ENCODE measurements at regions not wholly inside any gene's neighbourhood (a gene's known extent, or its start where the extent isn't known, plus 50 kb on each side); places are given as distances from the start of the nearest gene placed in this dataset.
"Not testable (repeated sequence)": the region's sequence is repeated elsewhere in the genome, so short reads cannot be mapped to it uniquely, and the experiment has no call there.

GRCh38 chr11:38839071-38839470 lies 2241.0 kb upstream of the RAG2 start:
- FAIRE-seq: no peak
- no peak for DNase-seq (ENCODE audit: insufficient read length)
- no peak for TF ChIP-seq POLR2A (IDR thresholded peaks at IDR 0.05; ENCODE audit: low read depth, low read length)
- TF ChIP-seq POLR2AphosphoS5 (IDR thresholded peaks at IDR 0.05; ENCODE audit: low read depth, low read length): no peak
- TF ChIP-seq TAF1 (IDR thresholded peaks at IDR 0.05; ENCODE audit: borderline replicate concordance, low read depth, low read length): no peak

- no peak for DNase-seq (ENCODE audit: insufficient read length)
- TF ChIP-seq POLR2AphosphoS5 (IDR thresholded peaks at IDR 0.05; ENCODE audit: low read depth, low read length) (no peak), TAF1 (IDR thresholded peaks at IDR 0.05; ENCODE audit: borderline replicate concordance, low read depth, low read length) (no peak), POLR2A (IDR thresholded peaks at IDR 0.05; ENCODE audit: low read depth, low read length) (no peak)
- no peak for FAIRE-seq
Observed at GRCh38 chr11:38835966-38836365, 2237.9 kb upstream of the RAG2 start.

- no peak for DNase-seq (ENCODE audit: insufficient read length)
- no peak for FAIRE-seq
- TF ChIP-seq POLR2AphosphoS5 (IDR thresholded peaks at IDR 0.05; ENCODE audit: low read depth, low read length) (no peak), TAF1 (IDR thresholded peaks at IDR 0.05; ENCODE audit: borderline replicate concordance, low read depth, low read length) (no peak)
Observed at GRCh38 chr11:38824573-38824972, 2226.5 kb upstream of the RAG2 start.

DNA sequence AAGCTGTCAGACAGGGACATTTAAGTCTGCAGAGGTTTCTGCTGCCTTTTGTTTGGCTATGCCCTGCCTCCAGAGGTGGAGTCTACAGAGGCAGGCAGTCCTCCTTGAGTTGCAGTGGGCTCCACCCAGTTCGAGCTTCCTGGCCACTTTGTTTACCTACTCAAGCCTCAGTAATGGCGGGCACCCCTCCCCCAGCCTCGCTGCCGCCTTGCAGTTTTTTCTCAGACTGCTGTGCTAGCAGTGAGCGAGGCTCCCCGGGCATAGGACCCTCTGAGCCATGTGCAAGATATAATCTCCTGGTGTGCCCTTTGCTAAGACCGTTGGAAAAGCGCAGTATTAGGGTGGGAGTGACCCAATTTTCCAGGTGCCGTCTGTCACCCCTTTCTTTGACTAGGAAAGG lies 2223.8 kb upstream of the RAG2 start:
- FAIRE-seq; DNase-seq (ENCODE audit: insufficient read length): not testable (repeated sequence)

DNA sequence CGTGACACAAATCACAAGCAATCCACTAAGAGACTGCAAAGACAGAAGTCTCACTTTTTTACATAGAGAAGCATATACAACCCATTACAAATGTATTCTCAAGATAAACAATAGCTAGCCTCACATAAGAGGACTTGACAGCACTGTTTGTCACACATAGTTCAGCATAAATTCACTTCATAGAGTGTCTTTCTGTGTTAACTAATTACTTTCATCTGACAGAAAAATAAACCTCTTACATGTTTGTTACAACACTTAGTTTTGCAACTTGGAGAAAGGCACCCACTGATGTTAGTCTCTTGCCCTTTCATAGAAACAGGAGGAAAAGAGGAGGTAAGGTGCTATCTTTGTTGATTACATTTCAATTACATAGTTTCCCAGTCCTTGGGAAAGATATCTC lies 2221.9 kb upstream of the RAG2 start:
- TF ChIP-seq POLR2A (IDR thresholded peaks at IDR 0.05; ENCODE audit: low read depth, low read length) (no peak), POLR2AphosphoS5 (IDR thresholded peaks at IDR 0.05; ENCODE audit: low read depth, low read length) (no peak), TAF1 (IDR thresholded peaks at IDR 0.05; ENCODE audit: borderline replicate concordance, low read depth, low read length) (no peak)
- DNase-seq (ENCODE audit: insufficient read length): no peak
- no peak for FAIRE-seq

GRCh38 chr11:38818720-38819119 lies 2220.7 kb upstream of the RAG2 start:
- no peak for TF ChIP-seq TAF1 (IDR thresholded peaks at IDR 0.05; ENCODE audit: borderline replicate concordance, low read depth, low read length)
- TF ChIP-seq POLR2A (IDR thresholded peaks at IDR 0.05; ENCODE audit: low read depth, low read length): no peak
- TF ChIP-seq POLR2AphosphoS5 (IDR thresholded peaks at IDR 0.05; ENCODE audit: low read depth, low read length): no peak
- DNase-seq (ENCODE audit: insufficient read length) (no peak), FAIRE-seq (no peak)

DNA sequence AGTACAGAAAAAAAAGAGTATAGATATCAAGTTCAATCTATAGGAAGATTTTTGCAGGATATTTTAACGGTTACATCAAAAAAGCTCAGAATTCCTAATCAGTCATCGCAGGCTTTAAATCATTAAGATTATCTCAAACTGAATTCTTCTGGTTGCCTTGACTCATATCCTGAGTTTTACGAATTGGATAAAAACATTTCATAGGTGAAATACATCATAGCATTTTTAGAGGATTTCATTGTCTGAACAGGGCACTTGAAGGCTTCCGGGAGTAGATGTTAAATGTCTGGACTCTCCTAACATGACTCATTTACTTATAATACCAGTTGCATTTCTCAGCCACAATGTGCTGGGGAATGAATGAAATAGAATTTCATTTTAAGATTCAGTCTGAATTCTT lies 2216.6 kb upstream of the RAG2 start:
- FAIRE-seq: no peak
- TF ChIP-seq POLR2AphosphoS5 (IDR thresholded peaks at IDR 0.05; ENCODE audit: low read depth, low read length): no peak
- no peak for TF ChIP-seq POLR2A (IDR thresholded peaks at IDR 0.05; ENCODE audit: low read depth, low read length)
- no peak for TF ChIP-seq TAF1 (IDR thresholded peaks at IDR 0.05; ENCODE audit: borderline replicate concordance, low read depth, low read length)
- no peak for DNase-seq (ENCODE audit: insufficient read length)

DNA sequence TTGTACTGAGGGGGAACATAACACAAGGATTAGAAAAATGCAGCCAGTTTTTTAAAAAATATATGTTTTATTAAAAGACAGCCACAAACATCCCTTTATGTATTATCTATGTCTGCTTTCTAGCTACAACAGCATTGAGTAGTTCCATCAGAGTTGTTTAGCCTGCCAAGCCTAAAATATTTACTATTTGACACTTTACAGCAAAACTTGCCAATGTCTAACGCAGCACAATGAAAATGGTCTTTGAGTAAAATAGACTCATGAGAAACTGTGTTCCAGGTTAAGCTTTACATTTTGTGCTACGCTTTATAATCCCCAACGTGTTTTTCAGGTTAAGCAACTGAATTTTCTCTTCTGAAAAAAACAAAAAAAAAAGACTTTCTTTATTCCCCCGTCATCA lies 2211.5 kb upstream of the RAG2 start:
- TF ChIP-seq POLR2AphosphoS5 (IDR thresholded peaks at IDR 0.05; ENCODE audit: low read depth, low read length): no peak
- FAIRE-seq (no peak), DNase-seq (ENCODE audit: insufficient read length) (no peak)

- TF ChIP-seq TAF1 (IDR thresholded peaks at IDR 0.05; ENCODE audit: borderline replicate concordance, low read depth, low read length): no peak
- TF ChIP-seq POLR2A (IDR thresholded peaks at IDR 0.05; ENCODE audit: low read depth, low read length): no peak
- TF ChIP-seq POLR2AphosphoS5 (IDR thresholded peaks at IDR 0.05; ENCODE audit: low read depth, low read length): no peak
- FAIRE-seq (no peak), DNase-seq (ENCODE audit: insufficient read length) (no peak)
Observed at GRCh38 chr11:38796281-38796680, 2198.2 kb upstream of the RAG2 start.

DNA sequence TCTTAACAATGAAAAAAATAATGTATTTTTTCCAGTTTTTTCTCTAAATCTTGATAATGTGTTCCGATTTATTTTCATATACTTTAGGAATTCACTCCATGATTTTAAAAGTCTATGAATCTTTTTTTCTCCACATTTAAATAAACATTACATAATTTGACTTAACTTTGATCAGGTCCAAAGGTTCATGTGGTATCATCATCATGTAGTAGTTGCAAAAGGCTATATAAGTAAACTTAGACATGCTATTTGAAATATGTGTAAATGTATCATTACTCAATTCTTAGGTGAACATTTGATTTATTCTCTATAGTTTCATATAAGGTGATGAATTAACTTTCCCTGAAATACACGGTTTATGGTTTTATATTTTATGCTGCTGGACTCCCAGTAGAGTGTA lies 2197.0 kb upstream of the RAG2 start:
- TF ChIP-seq POLR2A (IDR thresholded peaks at IDR 0.05; ENCODE audit: low read depth, low read length) (no peak), POLR2AphosphoS5 (IDR thresholded peaks at IDR 0.05; ENCODE audit: low read depth, low read length) (no peak), TAF1 (IDR thresholded peaks at IDR 0.05; ENCODE audit: borderline replicate concordance, low read depth, low read length) (no peak)
- no peak for FAIRE-seq

GRCh38 chr11:38791346-38791961 lies 2193.4 kb upstream of the RAG2 start:
- FAIRE-seq (peak; percentile 17), DNase-seq (ENCODE audit: insufficient read length) (no peak)
- TF ChIP-seq TAF1 (IDR thresholded peaks at IDR 0.05; ENCODE audit: borderline replicate concordance, low read depth, low read length) (no peak), POLR2AphosphoS5 (IDR thresholded peaks at IDR 0.05; ENCODE audit: low read depth, low read length) (no peak), POLR2A (IDR thresholded peaks at IDR 0.05; ENCODE audit: low read depth, low read length) (no peak)

More for the DNA sequence above, 2197.0 kb upstream of the RAG2 start:
- no peak for DNase-seq (ENCODE audit: insufficient read length)

DNA sequence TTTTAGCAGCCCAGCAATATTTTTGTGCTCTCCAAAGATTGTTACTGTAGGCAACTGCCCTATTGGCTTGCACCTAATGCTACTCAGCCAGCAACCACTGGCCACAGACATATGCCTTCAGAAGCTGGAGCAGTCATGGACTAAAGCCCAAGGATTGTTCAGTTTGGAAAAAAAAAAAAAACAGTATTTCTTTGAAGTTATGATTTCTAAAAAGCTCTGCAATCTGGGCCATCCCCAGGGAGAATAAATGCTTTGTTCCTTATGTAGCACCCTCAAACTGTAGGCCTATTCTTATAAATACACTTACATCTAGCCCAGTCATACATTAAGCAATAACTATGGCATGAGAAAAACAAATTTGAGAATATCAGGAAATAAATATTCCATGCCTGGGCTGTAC lies 2190.5 kb upstream of the RAG2 start:
- FAIRE-seq (no peak), DNase-seq (ENCODE audit: insufficient read length) (no peak)
- no peak for TF ChIP-seq POLR2A (IDR thresholded peaks at IDR 0.05; ENCODE audit: low read depth, low read length)
- no peak for TF ChIP-seq TAF1 (IDR thresholded peaks at IDR 0.05; ENCODE audit: borderline replicate concordance, low read depth, low read length)
- TF ChIP-seq POLR2AphosphoS5 (IDR thresholded peaks at IDR 0.05; ENCODE audit: low read depth, low read length): no peak

DNA sequence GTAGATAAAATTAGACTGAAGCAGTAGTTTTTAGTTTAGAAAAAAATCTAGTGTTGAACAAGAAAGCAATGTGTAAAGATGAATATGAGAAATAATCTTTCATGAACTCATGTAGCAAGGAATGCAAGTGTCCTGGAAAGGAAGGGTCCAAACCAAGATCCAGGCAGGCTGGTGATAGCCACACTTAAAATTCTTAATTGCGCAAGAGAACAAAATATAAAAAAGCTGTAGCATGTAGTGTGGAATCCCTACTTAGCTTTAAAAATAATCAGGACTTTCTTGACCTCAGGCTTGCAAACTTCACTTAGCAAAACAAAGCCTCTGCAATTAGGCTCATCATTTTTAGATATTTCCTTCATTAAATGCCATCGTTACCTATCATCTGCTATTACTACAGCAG lies 2186.1 kb upstream of the RAG2 start:
- DNase-seq (ENCODE audit: insufficient read length) (no peak), FAIRE-seq (no peak)
- no peak for TF ChIP-seq TAF1 (IDR thresholded peaks at IDR 0.05; ENCODE audit: borderline replicate concordance, low read depth, low read length)
- no peak for TF ChIP-seq POLR2AphosphoS5 (IDR thresholded peaks at IDR 0.05; ENCODE audit: low read depth, low read length)
- no peak for TF ChIP-seq POLR2A (IDR thresholded peaks at IDR 0.05; ENCODE audit: low read depth, low read length)
